Esophagus muscularis mucosa (tissue), 3 donors: ENCODE measurements at regions not wholly inside any gene's neighbourhood (a gene's known extent, or its start where the extent isn't known, plus 50 kb on each side); places are given as distances from the start of the nearest gene placed in this dataset.

Experiments used
- CTCF ChIP-seq, 3 experiments: fragments of 200-600 bp in 2 of 3; fragments of 450-650 bp in 1 of 3; sonication (generic) in 2 of 3; IDR thresholded peaks; one replicate each; pipeline ENCODE4 v1.5.1; 2017 to 2019; ENCODE audit warnings: antibody characterized with exemption in 3 of 3, mild to moderate bottlenecking in 2 of 3, moderate library complexity in 1 of 3
- POLR2A ChIP-seq: fragments of 450-650 bp; IDR thresholded peaks from one replicate; pipeline ENCODE4 v1.6.1; 2017; ENCODE audit warnings: antibody characterized with exemption, moderate library complexity, mild to moderate bottlenecking, low read depth

GRCh38 chr5:130386155-130386554 is 481.9 kb downstream of the CHSY3 start:
- TF ChIP-seq CTCF (IDR thresholded peaks at IDR 0.05) (no peak), POLR2A (no peak)
